WTC11 (cell line): ENCODE measurements at regions not wholly inside any gene's neighbourhood (a gene's known extent, or its start where the extent isn't known, plus 50 kb on each side); places are given as distances from the start of the nearest gene placed in this dataset.

Experiments
- NR2C2 ChIP-seq: sonication (generic); formaldehyde crosslinking; IDR thresholded peaks from 2 replicates; pipeline ENCODE4 v1.8.0; 2022; ENCODE audit warnings: mild to moderate bottlenecking, missing genetic modification reagents
- ZNF121 ChIP-seq: sonication (generic); formaldehyde crosslinking; IDR thresholded peaks from 2 replicates; pipeline ENCODE4 v1.8.0; 2023; ENCODE audit warnings: missing genetic modification reagents
- ZNF416 ChIP-seq: fragments of 250-450 bp; sonication (Bioruptor Pico); IDR thresholded peaks from 2 replicates; pipeline ENCODE4 v1.9.0; 2021; ENCODE audit warnings: mild to moderate bottlenecking, inconsistent platforms
- TF ChIP-seq, protein P1 (sequence below): fragments of 200-600 bp; IDR thresholded peaks from 2 replicates; pipeline ENCODE4 v1.8.0; 2022; ENCODE audit warnings: antibody characterized with exemption
- TF ChIP-seq, protein P2 (sequence below): sonication (generic); formaldehyde crosslinking; IDR thresholded peaks from 2 replicates; pipeline ENCODE4 v1.8.1; 2022; ENCODE audit warnings: missing genetic modification reagents, borderline replicate concordance
- TF ChIP-seq, protein P3 (sequence below): sonication (generic); formaldehyde crosslinking; IDR thresholded peaks from 2 replicates; pipeline ENCODE4 v1.8.0; 2022; ENCODE audit warnings: mild to moderate bottlenecking, missing genetic modification reagents
- TF ChIP-seq, protein P4 (sequence below): sonication (generic); formaldehyde crosslinking; IDR thresholded peaks from 2 replicates; pipeline ENCODE4 v1.8.1; 2023; ENCODE audit warnings: mild to moderate bottlenecking, missing genetic modification reagents, moderate library complexity
- TF ChIP-seq, protein P5 (sequence below): sonication (generic); formaldehyde crosslinking; IDR thresholded peaks from 2 replicates; pipeline ENCODE4 v1.8.1; 2022; ENCODE audit warnings: low read depth, missing genetic modification reagents, borderline replicate concordance

DNA sequence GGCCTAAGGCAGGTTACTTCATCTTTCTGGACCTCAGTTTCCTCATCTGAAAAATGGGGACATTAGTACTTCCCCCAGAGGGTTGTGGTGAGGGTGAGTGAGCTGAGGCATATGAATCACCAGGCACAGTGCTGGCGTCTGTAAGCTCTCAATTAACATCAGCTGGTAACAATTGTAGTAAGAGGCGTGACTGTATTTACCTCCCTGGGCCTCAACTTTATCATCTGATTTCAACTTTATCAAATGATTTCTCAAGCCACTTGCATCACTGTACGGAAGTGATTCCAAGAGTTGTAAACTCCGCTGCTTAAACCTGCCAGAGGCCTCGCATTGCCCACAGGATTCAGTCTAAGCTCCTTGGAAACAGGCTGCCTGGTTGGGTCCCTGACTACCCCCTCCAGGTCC, 53.6 kb upstream of the PKDCC start:
- TF ChIP-seq, protein P1, sequence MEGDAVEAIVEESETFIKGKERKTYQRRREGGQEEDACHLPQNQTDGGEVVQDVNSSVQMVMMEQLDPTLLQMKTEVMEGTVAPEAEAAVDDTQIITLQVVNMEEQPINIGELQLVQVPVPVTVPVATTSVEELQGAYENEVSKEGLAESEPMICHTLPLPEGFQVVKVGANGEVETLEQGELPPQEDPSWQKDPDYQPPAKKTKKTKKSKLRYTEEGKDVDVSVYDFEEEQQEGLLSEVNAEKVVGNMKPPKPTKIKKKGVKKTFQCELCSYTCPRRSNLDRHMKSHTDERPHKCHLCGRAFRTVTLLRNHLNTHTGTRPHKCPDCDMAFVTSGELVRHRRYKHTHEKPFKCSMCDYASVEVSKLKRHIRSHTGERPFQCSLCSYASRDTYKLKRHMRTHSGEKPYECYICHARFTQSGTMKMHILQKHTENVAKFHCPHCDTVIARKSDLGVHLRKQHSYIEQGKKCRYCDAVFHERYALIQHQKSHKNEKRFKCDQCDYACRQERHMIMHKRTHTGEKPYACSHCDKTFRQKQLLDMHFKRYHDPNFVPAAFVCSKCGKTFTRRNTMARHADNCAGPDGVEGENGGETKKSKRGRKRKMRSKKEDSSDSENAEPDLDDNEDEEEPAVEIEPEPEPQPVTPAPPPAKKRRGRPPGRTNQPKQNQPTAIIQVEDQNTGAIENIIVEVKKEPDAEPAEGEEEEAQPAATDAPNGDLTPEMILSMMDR: no peak
- TF ChIP-seq, protein P2, sequence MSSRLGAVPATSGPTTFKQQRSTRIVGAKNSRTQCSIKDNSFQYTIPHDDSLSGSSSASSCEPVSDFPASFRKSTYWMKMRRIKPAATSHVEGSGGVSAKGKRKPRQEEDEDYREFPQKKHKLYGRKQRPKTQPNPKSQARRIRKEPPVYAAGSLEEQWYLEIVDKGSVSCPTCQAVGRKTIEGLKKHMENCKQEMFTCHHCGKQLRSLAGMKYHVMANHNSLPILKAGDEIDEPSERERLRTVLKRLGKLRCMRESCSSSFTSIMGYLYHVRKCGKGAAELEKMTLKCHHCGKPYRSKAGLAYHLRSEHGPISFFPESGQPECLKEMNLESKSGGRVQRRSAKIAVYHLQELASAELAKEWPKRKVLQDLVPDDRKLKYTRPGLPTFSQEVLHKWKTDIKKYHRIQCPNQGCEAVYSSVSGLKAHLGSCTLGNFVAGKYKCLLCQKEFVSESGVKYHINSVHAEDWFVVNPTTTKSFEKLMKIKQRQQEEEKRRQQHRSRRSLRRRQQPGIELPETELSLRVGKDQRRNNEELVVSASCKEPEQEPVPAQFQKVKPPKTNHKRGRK (CRISPR knock-in tag): no peak
- TF ChIP-seq ZNF121 (CRISPR knock-in tag) (no peak), NR2C2 (no peak), ZNF416 (no peak)
- TF ChIP-seq, protein P3, sequence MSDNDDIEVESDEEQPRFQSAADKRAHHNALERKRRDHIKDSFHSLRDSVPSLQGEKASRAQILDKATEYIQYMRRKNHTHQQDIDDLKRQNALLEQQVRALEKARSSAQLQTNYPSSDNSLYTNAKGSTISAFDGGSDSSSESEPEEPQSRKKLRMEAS (CRISPR knock-in tag): no peak
- TF ChIP-seq, protein P4, sequence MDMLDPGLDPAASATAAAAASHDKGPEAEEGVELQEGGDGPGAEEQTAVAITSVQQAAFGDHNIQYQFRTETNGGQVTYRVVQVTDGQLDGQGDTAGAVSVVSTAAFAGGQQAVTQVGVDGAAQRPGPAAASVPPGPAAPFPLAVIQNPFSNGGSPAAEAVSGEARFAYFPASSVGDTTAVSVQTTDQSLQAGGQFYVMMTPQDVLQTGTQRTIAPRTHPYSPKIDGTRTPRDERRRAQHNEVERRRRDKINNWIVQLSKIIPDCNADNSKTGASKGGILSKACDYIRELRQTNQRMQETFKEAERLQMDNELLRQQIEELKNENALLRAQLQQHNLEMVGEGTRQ: no peak
- TF ChIP-seq, protein P5, sequence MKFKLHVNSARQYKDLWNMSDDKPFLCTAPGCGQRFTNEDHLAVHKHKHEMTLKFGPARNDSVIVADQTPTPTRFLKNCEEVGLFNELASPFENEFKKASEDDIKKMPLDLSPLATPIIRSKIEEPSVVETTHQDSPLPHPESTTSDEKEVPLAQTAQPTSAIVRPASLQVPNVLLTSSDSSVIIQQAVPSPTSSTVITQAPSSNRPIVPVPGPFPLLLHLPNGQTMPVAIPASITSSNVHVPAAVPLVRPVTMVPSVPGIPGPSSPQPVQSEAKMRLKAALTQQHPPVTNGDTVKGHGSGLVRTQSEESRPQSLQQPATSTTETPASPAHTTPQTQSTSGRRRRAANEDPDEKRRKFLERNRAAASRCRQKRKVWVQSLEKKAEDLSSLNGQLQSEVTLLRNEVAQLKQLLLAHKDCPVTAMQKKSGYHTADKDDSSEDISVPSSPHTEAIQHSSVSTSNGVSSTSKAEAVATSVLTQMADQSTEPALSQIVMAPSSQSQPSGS: no peak
